ENCODE measurements at regions not wholly inside any gene's neighbourhood (a gene's known extent, or its start where the extent isn't known, plus 50 kb on each side); places are given as distances from the start of the nearest gene placed in this dataset.
A peak's percentile ranks its signal among the peaks of the same experiment; 100 is the strongest.

GRCh38 chr2:181174611-181175580, 194.5 kb downstream of the UBE2E3 start:
- TF ChIP-seq EZH2 (IDR thresholded peaks at IDR 0.05; ENCODE audit: low read length) (no peak), CTCF (optimal IDR thresholded peaks at IDR 0.05 in 1 of 3, IDR thresholded peaks at IDR 0.05 in 1 of 3, conservative IDR thresholded peaks at IDR 0.05 in 1 of 3; ENCODE audit: extremely low read depth in 1 of 3, insufficient read depth in 2 of 3, low read length in 3 of 3) (no peak)
- DNase-seq (ENCODE audit: low read depth, low spot score): no peak
- no peak overlapping the region for H3K4me2 ChIP-seq (ENCODE audit: control insufficient read depth, extremely low read depth, insufficient read depth, low read depth, low read length)
- H3K4me3 ChIP-seq (ENCODE audit: control insufficient read depth in 2 of 3, extremely low read depth in 1 of 3, insufficient read depth in 2 of 3, low read depth in 1 of 3, low read length in 3 of 3): no peak overlapping the region
- H3K79me2 ChIP-seq (ENCODE audit: control insufficient read depth, insufficient read depth, low read length): no peaks in the 10 kb centered on the region
- H3K9me1 ChIP-seq (ENCODE audit: control insufficient read depth, extremely low read depth, insufficient read depth, low read length): no peaks in the 10 kb centered on the region
- H2AFZ ChIP-seq (ENCODE audit: control insufficient read depth, low read length): peak overlapping the region; percentile 30
- dilution Hi-C loops (cut with MboI; ENCODE audit: extremely low pct_ligation_motif_present, low sequenced_read_pairs): no loop called here
- no peak for FAIRE-seq
- no peaks in the 10 kb centered on the region for H3K36me3 ChIP-seq (ENCODE audit: control insufficient read depth in 2 of 2, extremely low read depth in 1 of 2, insufficient read depth in 2 of 2, low read length in 2 of 2)
- no peaks in the 10 kb centered on the region for H3K4me1 ChIP-seq (ENCODE audit: control insufficient read depth, extremely low read depth, insufficient read depth, low read length)
- no peaks in the 10 kb centered on the region for H4K20me1 ChIP-seq (ENCODE audit: control insufficient read depth, extremely low read depth, insufficient read depth, low read length)
- no peaks in the 10 kb centered on the region for H3K9me3 ChIP-seq (ENCODE audit: control insufficient read depth, low read depth, low read length)
- H3K27me3 ChIP-seq (ENCODE audit: control insufficient read depth, extremely low read depth, insufficient read depth, low read length): no peaks in the 10 kb centered on the region
- no peak overlapping the region for H3K9ac ChIP-seq (ENCODE audit: control insufficient read depth, extremely low read depth, insufficient read depth, low read length)
- H3K27ac ChIP-seq (ENCODE audit: control insufficient read depth, insufficient read depth, low read length): no peak overlapping the region

- Histone ChIP-seq H2AFZ (ENCODE audit: control insufficient read depth, low read length) (no peak overlapping the region), H3K9me3 (ENCODE audit: control insufficient read depth, low read depth, low read length) (no peaks in the 10 kb centered on the region), H3K9ac (ENCODE audit: control insufficient read depth, extremely low read depth, insufficient read depth, low read length) (no peak overlapping the region), H4K20me1 (ENCODE audit: control insufficient read depth, extremely low read depth, insufficient read depth, low read length) (no peaks in the 10 kb centered on the region), H3K9me1 (ENCODE audit: control insufficient read depth, extremely low read depth, insufficient read depth, low read length) (no peaks in the 10 kb centered on the region), H3K27ac (ENCODE audit: control insufficient read depth, insufficient read depth, low read length) (no peak overlapping the region), H3K27me3 (ENCODE audit: control insufficient read depth, extremely low read depth, insufficient read depth, low read length) (no peaks in the 10 kb centered on the region), H3K4me2 (ENCODE audit: control insufficient read depth, extremely low read depth, insufficient read depth, low read depth, low read length) (no peak overlapping the region), H3K36me3 (ENCODE audit: control insufficient read depth in 2 of 2, extremely low read depth in 1 of 2, insufficient read depth in 2 of 2, low read length in 2 of 2) (no peaks in the 10 kb centered on the region), H3K4me3 (ENCODE audit: control insufficient read depth in 2 of 3, extremely low read depth in 1 of 3, insufficient read depth in 2 of 3, low read depth in 1 of 3, low read length in 3 of 3) (no peak overlapping the region), H3K4me1 (ENCODE audit: control insufficient read depth, extremely low read depth, insufficient read depth, low read length) (no peaks in the 10 kb centered on the region), H3K79me2 (ENCODE audit: control insufficient read depth, insufficient read depth, low read length) (no peaks in the 10 kb centered on the region)
- no peak for DNase-seq (ENCODE audit: low read depth, low spot score)
- FAIRE-seq: no peak
- TF ChIP-seq CTCF (optimal IDR thresholded peaks at IDR 0.05 in 1 of 3, IDR thresholded peaks at IDR 0.05 in 1 of 3, conservative IDR thresholded peaks at IDR 0.05 in 1 of 3; ENCODE audit: extremely low read depth in 1 of 3, insufficient read depth in 2 of 3, low read length in 3 of 3) (no peak), EZH2 (IDR thresholded peaks at IDR 0.05; ENCODE audit: low read length) (no peak)
- dilution Hi-C loops (cut with MboI; ENCODE audit: extremely low pct_ligation_motif_present, low sequenced_read_pairs): no loop called here
These were observed 196.1 kb downstream of the UBE2E3 start for GRCh38 chr2:181176540-181176939.
